PC-3 (cell line): ENCODE measurements at regions not wholly inside any gene's neighbourhood (a gene's known extent, or its start where the extent isn't known, plus 50 kb on each side); places are given as distances from the start of the nearest gene placed in this dataset.
"Not testable (repeated sequence)": the region's sequence is repeated elsewhere in the genome, so short reads cannot be mapped to it uniquely, and the experiment has no call there.

Experiments used
- ATAC-seq: fragments of 200-7000 bp; cut with Tn5 transposase; 2 replicates; pipeline ENCODE4 v1.9.1; 2020; ENCODE audit warnings: mild to moderate bottlenecking, moderate library complexity
- BruUV-seq: library from RNA; stranded (reverse); fragments of 400-500 nt; replicated peaks from 2 replicates; lab custom pipeline; 2021; lab: Mats Ljungman, UMichigan
- CTCF ChIA-PET: fragments of 300-600 bp; sonication (Branson Sonifier 250); formaldehyde crosslinking; loops from one replicate; lab custom pipeline; 2022; ENCODE audit warnings: antibody characterized with exemption; lab: Charles Lee
- POLR2A ChIA-PET: fragments of 300-600 bp; sonication (Branson Sonifier 250); formaldehyde crosslinking; loops from one replicate; lab custom pipeline; 2022; ENCODE audit warnings: antibody characterized with exemption; ENCODE audit not compliant: unreplicated experiment; lab: Charles Lee
- DNase-seq: peaks from one replicate; pipeline ENCODE4 v3.0.0-alpha.2; 2015
- H2AFZ ChIP-seq: fragments of 300-600 bp; sonication (generic); 2 replicates; pipeline ENCODE4 v1.6.0; 2016; ENCODE audit warnings: antibody characterized with exemption, low read length
- H3F3A ChIP-seq: fragments of 300-600 bp; sonication (generic); one replicate; pipeline ENCODE4 v1.6.0; 2017; ENCODE audit warnings: antibody characterized with exemption, low read length, control low read depth, mild to moderate bottlenecking; ENCODE audit not compliant: unreplicated experiment
- H3K27ac ChIP-seq: fragments of 300-600 bp; sonication (generic); 2 replicates; pipeline ENCODE4 v1.5.1; 2016; ENCODE audit warnings: mild to moderate bottlenecking, low read length
- H3K27me3 ChIP-seq: fragments of 300-600 bp; sonication (generic); 2 replicates; pipeline ENCODE4 v1.6.1; 2016; ENCODE audit warnings: low read length, mixed read lengths
- H3K36me3 ChIP-seq: fragments of 300-600 bp; sonication (generic); 2 replicates; pipeline ENCODE4 v1.6.1; 2016; ENCODE audit warnings: low read depth, mixed run types, low read length, mixed read lengths
- H3K4me1 ChIP-seq: fragments of 300-600 bp; sonication (generic); 2 replicates; pipeline ENCODE4 v1.5.1; 2016; ENCODE audit warnings: low read length; ENCODE audit not compliant: insufficient read depth
- H3K4me2 ChIP-seq: fragments of 300-600 bp; sonication (generic); 2 replicates; pipeline ENCODE4 v1.6.0; 2016; ENCODE audit warnings: low read length
- H3K4me3 ChIP-seq: fragments of 300-600 bp; sonication (generic); 2 replicates; pipeline ENCODE4 v1.5.1; 2016; ENCODE audit warnings: mild to moderate bottlenecking, low read length, mixed read lengths
- H3K79me2 ChIP-seq: fragments of 300-600 bp; sonication (generic); 2 replicates; pipeline ENCODE4 v1.6.1; 2017; ENCODE audit warnings: low read length, mixed read lengths
- H3K9ac ChIP-seq: fragments of 300-600 bp; sonication (generic); 2 replicates; pipeline ENCODE4 v1.6.0; 2016; ENCODE audit warnings: mild to moderate bottlenecking, low read length
- H3K9me2 ChIP-seq: fragments of 300-600 bp; sonication (generic); replicated peaks from 2 replicates; pipeline ENCODE4 v1.6.1; 2016; ENCODE audit warnings: mixed run types, low read length, mixed read lengths
- H3K9me3 ChIP-seq: fragments of 300-600 bp; sonication (generic); 2 replicates; pipeline ENCODE4 v1.6.1; 2016; ENCODE audit warnings: low read length, mixed read lengths
- H4K20me1 ChIP-seq: fragments of 300-600 bp; sonication (generic); 2 replicates; pipeline ENCODE4 v1.6.1; 2016; ENCODE audit warnings: low read length, mixed read lengths
- EZH2 ChIP-seq: fragments of 300-600 bp; sonication (generic); IDR thresholded peaks from one replicate; pipeline ENCODE4 v1.6.1; 2017; ENCODE audit warnings: antibody characterized with exemption, mild to moderate bottlenecking, low read length; ENCODE audit not compliant: unreplicated experiment
- EZH2phosphoT487 ChIP-seq: fragments of 300-600 bp; sonication (generic); IDR thresholded peaks from 2 replicates; pipeline ENCODE4 v1.6.1; 2018; ENCODE audit warnings: mild to moderate bottlenecking, antibody characterized with exemption, low read length, borderline replicate concordance
- intact Hi-C: fragments of 100-400 bp; cut with micrococcal nuclease; formaldehyde crosslinking; loops from 2 replicates; pipeline ENCODE4 v1.9.0; 2023
- TF ChIP-seq, protein P1 (sequence below): fragments of 300-600 bp; sonication (generic); conservative IDR thresholded peaks from 2 replicates; pipeline ENCODE4 v1.5.1; 2017; ENCODE audit warnings: antibody characterized with exemption, low read depth, mild to moderate bottlenecking, low read length

DNA sequence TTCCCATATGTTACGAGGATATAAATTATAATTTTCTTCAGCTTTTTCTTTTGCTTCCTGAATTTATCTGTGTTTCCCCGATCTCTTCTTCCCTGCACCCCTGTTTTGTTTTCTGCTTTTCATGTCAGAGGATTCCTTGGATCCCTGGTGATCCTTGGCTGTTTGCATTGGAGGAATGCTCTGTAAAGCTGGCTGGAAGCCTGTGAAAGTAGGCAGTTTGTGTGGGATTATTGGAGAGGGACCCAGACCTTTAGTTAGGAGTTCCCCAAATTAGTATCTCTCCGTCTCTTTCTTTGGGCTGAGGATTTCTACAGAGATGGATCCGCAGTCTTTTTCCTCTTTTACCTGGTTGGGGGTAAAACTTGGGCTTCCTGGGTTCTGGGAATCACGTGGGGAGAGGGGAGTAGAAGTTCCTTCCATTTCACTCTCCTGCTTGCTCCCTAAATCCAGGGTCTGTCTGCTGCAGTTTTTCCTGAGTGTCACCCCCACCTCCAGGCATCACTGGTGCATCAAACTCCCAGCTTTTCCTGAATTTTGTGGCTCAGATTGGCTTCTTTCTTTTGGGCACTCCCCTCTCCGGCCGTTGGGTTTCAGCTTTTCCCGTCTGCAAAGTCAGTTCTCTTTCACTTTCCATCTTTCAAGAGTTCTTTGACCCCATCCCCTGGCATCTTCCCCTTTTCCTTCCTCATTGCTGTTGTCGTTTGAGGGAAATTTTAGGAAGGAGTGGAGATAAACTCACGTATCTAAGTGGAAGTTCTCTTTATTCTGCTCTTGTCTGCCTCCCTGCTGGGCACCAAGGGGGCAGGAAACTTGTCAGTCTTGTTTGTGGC is 79.1 kb upstream of the ALX4 start:
- intact Hi-C loops: no loop called here
- Histone ChIP-seq H3K36me3 (no peaks in the 10 kb centered on the region), H3K4me2 (no peak overlapping the region), H3K27ac (no peak overlapping the region), H3K4me3 (no peak overlapping the region), H3K27me3 (peaks cover 28% of the 10 kb centered on the region), H3K79me2 (no peaks in the 10 kb centered on the region), H2AFZ (no peak overlapping the region), H3F3A (no peaks in the 10 kb centered on the region), H3K9me3 (no peaks in the 10 kb centered on the region), H3K9ac (no peak overlapping the region), H4K20me1 (no peaks in the 10 kb centered on the region), H3K9me2 (no peaks in the 10 kb centered on the region), H3K4me1 (no peaks in the 10 kb centered on the region)
- POLR2A ChIA-PET: no interaction called here
- DNase-seq (no peak), ATAC-seq (no peak)
- CTCF ChIA-PET: no interaction called here
- BruUV-seq: no TSS peak
- no peak for TF ChIP-seq EZH2
- TF ChIP-seq EZH2phosphoT487: no peak
- TF ChIP-seq, protein P1, sequence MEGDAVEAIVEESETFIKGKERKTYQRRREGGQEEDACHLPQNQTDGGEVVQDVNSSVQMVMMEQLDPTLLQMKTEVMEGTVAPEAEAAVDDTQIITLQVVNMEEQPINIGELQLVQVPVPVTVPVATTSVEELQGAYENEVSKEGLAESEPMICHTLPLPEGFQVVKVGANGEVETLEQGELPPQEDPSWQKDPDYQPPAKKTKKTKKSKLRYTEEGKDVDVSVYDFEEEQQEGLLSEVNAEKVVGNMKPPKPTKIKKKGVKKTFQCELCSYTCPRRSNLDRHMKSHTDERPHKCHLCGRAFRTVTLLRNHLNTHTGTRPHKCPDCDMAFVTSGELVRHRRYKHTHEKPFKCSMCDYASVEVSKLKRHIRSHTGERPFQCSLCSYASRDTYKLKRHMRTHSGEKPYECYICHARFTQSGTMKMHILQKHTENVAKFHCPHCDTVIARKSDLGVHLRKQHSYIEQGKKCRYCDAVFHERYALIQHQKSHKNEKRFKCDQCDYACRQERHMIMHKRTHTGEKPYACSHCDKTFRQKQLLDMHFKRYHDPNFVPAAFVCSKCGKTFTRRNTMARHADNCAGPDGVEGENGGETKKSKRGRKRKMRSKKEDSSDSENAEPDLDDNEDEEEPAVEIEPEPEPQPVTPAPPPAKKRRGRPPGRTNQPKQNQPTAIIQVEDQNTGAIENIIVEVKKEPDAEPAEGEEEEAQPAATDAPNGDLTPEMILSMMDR: no peak

- TF ChIP-seq EZH2 (no peak), EZH2phosphoT487 (no peak)
- TF ChIP-seq, protein P1: no peak
- H2AFZ ChIP-seq: no peak overlapping the region
- POLR2A ChIA-PET: no interaction called here
- no peaks in the 10 kb centered on the region for H3K9me3 ChIP-seq
- H3K27me3 ChIP-seq: peaks cover 23% of the 10 kb centered on the region
- no peak for DNase-seq
- no peaks in the 10 kb centered on the region for H3F3A ChIP-seq
- H4K20me1 ChIP-seq: no peaks in the 10 kb centered on the region
- intact Hi-C loops: no loop called here
- CTCF ChIA-PET: no interaction called here
- no peaks in the 10 kb centered on the region for H3K9me2 ChIP-seq
- ATAC-seq: no peak
- H3K9ac ChIP-seq: no peak overlapping the region
- BruUV-seq: no TSS peak
- H3K79me2 ChIP-seq: no peaks in the 10 kb centered on the region
- H3K27ac ChIP-seq: no peak overlapping the region
- H3K4me2 ChIP-seq: no peak overlapping the region
- no peaks in the 10 kb centered on the region for H3K36me3 ChIP-seq
- no peak overlapping the region for H3K4me3 ChIP-seq
- H3K4me1 ChIP-seq: no peaks in the 10 kb centered on the region
Measured at GRCh38 chr11:44389963-44390605, 80.1 kb upstream of the ALX4 start.

DNA sequence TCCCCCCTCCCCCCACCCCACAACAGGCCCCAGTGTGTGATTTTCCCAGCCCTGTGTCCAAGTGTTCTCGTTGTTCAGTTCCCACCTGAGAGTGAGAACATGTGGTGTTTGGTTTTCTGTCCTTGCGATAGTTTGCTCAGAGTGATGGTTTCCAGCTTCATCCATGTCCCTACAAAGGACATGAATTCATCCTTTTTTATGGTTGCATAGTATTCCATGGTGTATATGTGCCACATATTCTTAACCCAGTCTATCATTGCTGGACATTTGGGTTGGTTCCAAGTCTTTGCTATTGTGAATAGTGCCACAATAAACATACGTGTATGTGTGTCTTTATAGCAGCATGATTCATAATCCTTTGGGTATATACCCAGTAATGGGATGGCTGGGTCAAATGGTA is 81.1 kb upstream of the ALX4 start:
- H3K4me1 ChIP-seq, H3K9me2 ChIP-seq, CTCF ChIA-PET, H3K9me3 ChIP-seq, intact Hi-C loops, BruUV-seq, DNase-seq, H3K79me2 ChIP-seq, H3K9ac ChIP-seq, H3K36me3 ChIP-seq, H2AFZ ChIP-seq, H3K27ac ChIP-seq, H4K20me1 ChIP-seq, ATAC-seq, H3K4me2 ChIP-seq, POLR2A ChIA-PET, H3F3A ChIP-seq, H3K4me3 ChIP-seq: not testable (repeated sequence)
- peaks cover 23% of the 10 kb centered on the region for H3K27me3 ChIP-seq

DNA sequence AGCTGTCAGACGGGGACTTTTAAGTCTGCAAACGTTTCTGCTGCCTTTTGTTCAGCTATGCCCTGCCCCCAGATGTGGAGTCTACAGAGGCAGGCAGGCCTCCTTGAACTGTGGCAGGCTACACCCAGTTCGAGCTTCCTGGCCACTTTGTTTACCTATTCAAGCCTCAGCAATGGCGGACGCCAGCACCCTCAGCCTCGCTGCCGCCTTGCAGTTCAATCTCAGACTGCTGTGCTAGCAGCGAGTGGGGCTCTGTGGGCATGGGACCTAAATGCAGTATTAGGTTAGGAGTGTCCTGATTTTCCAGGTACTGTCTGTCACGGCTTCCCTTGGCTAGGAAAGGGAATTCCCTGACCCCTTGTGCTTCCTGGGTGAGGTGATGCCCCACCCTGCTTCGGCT is 86.8 kb upstream of the ALX4 start:
- H3K9me2 ChIP-seq, POLR2A ChIA-PET, H3F3A ChIP-seq, H4K20me1 ChIP-seq, H3K4me3 ChIP-seq, H3K36me3 ChIP-seq, BruUV-seq, DNase-seq, H3K4me1 ChIP-seq, H3K27ac ChIP-seq, intact Hi-C loops, ATAC-seq, H3K4me2 ChIP-seq, H3K9ac ChIP-seq, H3K79me2 ChIP-seq, CTCF ChIA-PET, H3K9me3 ChIP-seq, H2AFZ ChIP-seq: not testable (repeated sequence)
- peaks cover 17% of the 10 kb centered on the region; the same call in 1 of the 2 replicates for H3K27me3 ChIP-seq
